Psoas muscle (tissue), 7 donors: ENCODE measurements at regions not wholly inside any gene's neighbourhood (a gene's known extent, or its start where the extent isn't known, plus 50 kb on each side); places are given as distances from the start of the nearest gene placed in this dataset.

Source experiments
- ATAC-seq, 4 donors: fragments of 200-7000 bp; cut with Tn5 transposase; one replicate each; pipeline ENCODE4 v1.9.1; 2020; ENCODE audit warnings: moderate library complexity in 3 of 4, mild to moderate bottlenecking in 2 of 4
- DNase-seq, 2 donors: peaks; one replicate each; pipeline ENCODE4 v3.0.0-alpha.2; 2020
- H3K27ac ChIP-seq: fragments of 200-600 bp; one replicate; pipeline ENCODE4 v1.8.0; 2022
- H3K27me3 ChIP-seq, 3 donors: fragments of 200-600 bp in 1 of 3; one replicate each; pipeline versions ENCODE4 v1.6.1 to v1.8.0; 2013 to 2022; ENCODE audit warnings: low read length in 2 of 3, mild to moderate bottlenecking in 2 of 3, moderate library complexity in 1 of 3; ENCODE audit not compliant: insufficient read depth in 3 of 3
- H3K36me3 ChIP-seq, 2 donors: fragments of 200-600 bp in 1 of 2; one replicate each; pipeline versions ENCODE4 v1.6.1 to v1.8.0; 2013 to 2022; ENCODE audit warnings: low read depth in 1 of 2, mild to moderate bottlenecking in 1 of 2, moderate library complexity in 1 of 2; ENCODE audit not compliant: insufficient read depth in 1 of 2
- H3K4me1 ChIP-seq: fragments of 200-600 bp; one replicate; pipeline ENCODE4 v1.8.0; 2022
- H3K4me3 ChIP-seq: fragments of 200-600 bp; one replicate; pipeline ENCODE4 v1.8.0; 2022; ENCODE audit warnings: mild to moderate bottlenecking
- H3K9me3 ChIP-seq: fragments of 200-600 bp; one replicate; pipeline ENCODE4 v1.8.0; 2022
- CTCF ChIP-seq: fragments of 200-600 bp; IDR thresholded peaks from one replicate; pipeline ENCODE4 v1.8.0; 2022; ENCODE audit warnings: antibody characterized with exemption
- WGBS, 3 donors: extraction: QIAGEN DNeasy Blood & Tissue Kit; methylation state at CpG; one replicate each; pipeline versions ENCODE4 v1.1.6 to v1.1.7; 2013; 5-methylcytosine and 5-hydroxymethylcytosine counted together
- intact Hi-C, 2 donors: fragments of 100-400 bp; cut with DNase I; formaldehyde crosslinking; loops; one replicate each; pipeline versions ENCODE4 v1.11.0 to v1.14.2; 2022
- donor health status: healthy with polysubstance abuse.
- donor health status: DM: no; HTN: no; CAD: no; lungs with moderate emphysema.
- donor health status: Bipolar disorder and iron deficiency.
- donor health status: healthy.
- donor health status: DM: yes; HTN: yes; CAD: no.
- donor health status: DM: no; HTN: no; CAD: no.
- donor health status: DM: yes; HTN: yes; CAD: no.

GRCh38 chr11:92569726-92570125 is 345.1 kb downstream of the FAT3 start:
- Histone ChIP-seq H3K36me3 (no peaks in the 10 kb centered on the region), H3K27ac (no peak overlapping the region), H3K27me3 (no peaks in the 10 kb centered on the region), H3K4me3 (no peak overlapping the region), H3K4me1 (no peaks in the 10 kb centered on the region), H3K9me3 (no peaks in the 10 kb centered on the region)
- no peak for DNase-seq
- ATAC-seq = no peak
- no peak for TF ChIP-seq CTCF
- WGBS, 3 donors = 77 to 96% (median 85%) methylated on average over 1 of the region's 1 CpG
- intact Hi-C loops = no loop called here

GRCh38 chr11:92572559-92572958 is 347.9 kb downstream of the FAT3 start:
- Histone ChIP-seq H3K27ac (no peak overlapping the region), H3K4me3 (no peak overlapping the region), H3K36me3 (no peaks in the 10 kb centered on the region), H3K4me1 (no peaks in the 10 kb centered on the region), H3K27me3 (no peaks in the 10 kb centered on the region), H3K9me3 (no peaks in the 10 kb centered on the region)
- WGBS, 3 donors = 90 to 100% (median 94%) methylated on average over 1 of the region's 1 CpG
- TF ChIP-seq CTCF = no peak
- no peak for ATAC-seq
- no peak for DNase-seq
- intact Hi-C loops = no loop called here

DNA sequence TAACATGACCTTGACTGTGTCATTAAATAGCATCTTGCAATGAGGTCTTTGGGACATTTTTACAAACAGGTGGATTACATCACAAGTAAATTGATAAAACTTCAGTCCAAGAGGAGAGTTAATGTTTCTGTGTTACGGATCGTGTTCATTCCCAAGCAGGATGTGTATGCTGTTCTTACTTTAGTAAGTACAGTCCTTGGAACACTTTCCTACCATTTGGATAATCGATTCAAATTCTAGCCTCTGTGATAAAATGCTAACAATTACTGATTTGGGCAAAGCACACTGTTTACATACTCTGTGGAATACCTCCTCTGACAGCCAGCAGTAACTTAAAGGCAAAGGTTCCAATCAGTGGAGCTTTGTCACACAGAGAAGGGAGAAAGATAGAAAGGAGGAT is 351.7 kb downstream of the FAT3 start:
- H3K27ac ChIP-seq = no peak overlapping the region
- H3K4me3 ChIP-seq = no peak overlapping the region
- DNase-seq = no peak
- no peaks in the 10 kb centered on the region for H3K4me1 ChIP-seq
- H3K27me3 ChIP-seq = no peaks in the 10 kb centered on the region
- no peaks in the 10 kb centered on the region for H3K9me3 ChIP-seq
- no peak for TF ChIP-seq CTCF
- no peaks in the 10 kb centered on the region for H3K36me3 ChIP-seq
- no peak for ATAC-seq
- intact Hi-C loops = no loop called here
- 46 to 51% (median 48%) methylated on average over 3 of the region's 3 CpGs for WGBS, 3 donors

DNA sequence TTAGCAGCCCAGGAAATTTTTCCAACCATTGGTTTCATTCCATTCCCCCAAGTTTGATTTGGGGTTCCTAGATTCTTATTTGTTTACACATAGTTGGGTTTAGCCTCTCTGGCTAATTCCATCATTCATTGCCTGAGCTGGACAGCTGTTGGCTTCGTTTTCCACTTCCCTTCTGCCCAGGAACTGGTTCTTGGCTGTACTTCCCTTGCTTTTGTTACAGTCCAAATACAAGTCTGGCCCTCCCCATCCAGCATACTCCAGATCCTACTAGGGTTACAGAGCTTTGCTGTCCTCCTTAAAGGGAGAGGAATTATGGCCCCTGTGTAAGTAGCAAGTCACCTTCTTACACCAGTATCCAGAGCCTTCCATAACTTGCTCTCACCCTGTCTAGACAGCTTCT is 356.3 kb downstream of the FAT3 start:
- no peaks in the 10 kb centered on the region for H3K4me1 ChIP-seq
- H3K27me3 ChIP-seq = no peaks in the 10 kb centered on the region
- DNase-seq = no peak
- intact Hi-C loops = no loop called here
- H3K9me3 ChIP-seq = no peaks in the 10 kb centered on the region
- H3K36me3 ChIP-seq = no peaks in the 10 kb centered on the region
- WGBS, 3 donors = 7 to 13% (median 10%) methylated on average over 1 of the region's 1 CpG
- TF ChIP-seq CTCF = no peak
- peak in 2 of 4 donors; percentile 25 to 48 for ATAC-seq
- H3K27ac ChIP-seq = no peak overlapping the region
- no peak overlapping the region for H3K4me3 ChIP-seq

GRCh38 chr11:92588393-92588792 is 363.8 kb downstream of the FAT3 start:
- Histone ChIP-seq H3K36me3 (no peaks in the 10 kb centered on the region), H3K27ac (no peak overlapping the region), H3K9me3 (no peaks in the 10 kb centered on the region), H3K4me1 (no peaks in the 10 kb centered on the region), H3K27me3 (peaks cover 0 to 4% (median 0%) of the 10 kb centered on the region in 3 donors), H3K4me3 (no peak overlapping the region)
- TF ChIP-seq CTCF = no peak
- intact Hi-C loops = no loop called here
- DNase-seq (no peak), ATAC-seq (no peak)
